Breast epithelium (tissue), 3 donors: ENCODE measurements at regions not wholly inside any gene's neighbourhood (a gene's known extent, or its start where the extent isn't known, plus 50 kb on each side); places are given as distances from the start of the nearest gene placed in this dataset.

ENCODE experiments used
- POLR2AphosphoS5 ChIP-seq, 3 donors: sonication (generic); formaldehyde crosslinking; IDR thresholded peaks; one replicate each; pipeline ENCODE4 v1.6.1; 2017; ENCODE audit warnings: antibody characterized with exemption in 3 of 3
- TF ChIP-seq, protein P1 (sequence below), 3 donors: fragments of 450-650 bp; IDR thresholded peaks; one replicate each; pipeline ENCODE4 v1.5.1; 2016 to 2017; ENCODE audit warnings: antibody characterized with exemption in 3 of 3, mild to moderate bottlenecking in 3 of 3, moderate library complexity in 3 of 3

DNA sequence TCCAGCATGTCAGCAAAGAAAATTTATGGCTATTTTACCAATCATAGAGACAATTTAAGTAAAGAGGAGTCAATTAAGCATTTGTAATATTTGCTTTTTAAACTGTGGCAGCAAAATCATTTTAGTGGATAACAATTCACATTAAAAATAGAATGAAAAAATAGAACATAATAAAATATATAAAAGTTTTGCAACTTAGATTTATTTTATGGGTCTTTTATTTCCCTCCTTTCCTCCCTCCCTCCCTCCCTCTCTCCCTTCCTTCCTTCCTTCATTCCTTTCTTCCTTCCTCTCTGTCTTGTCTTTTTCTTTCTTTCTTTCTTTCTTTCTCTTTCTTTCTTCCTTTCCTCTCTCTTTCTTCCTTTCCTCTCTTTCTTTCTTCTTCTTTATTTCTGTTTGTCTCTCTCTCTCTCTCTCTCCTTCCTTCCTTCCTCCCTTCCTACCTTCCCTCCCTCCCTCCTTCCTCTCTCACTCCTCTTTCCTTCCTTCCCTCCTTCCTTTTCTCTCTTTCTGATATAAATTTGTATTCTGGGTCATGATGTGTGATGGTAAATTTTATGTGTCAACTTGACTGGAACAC, 610.9 kb upstream of the CITED2 start:
- TF ChIP-seq, protein P1, sequence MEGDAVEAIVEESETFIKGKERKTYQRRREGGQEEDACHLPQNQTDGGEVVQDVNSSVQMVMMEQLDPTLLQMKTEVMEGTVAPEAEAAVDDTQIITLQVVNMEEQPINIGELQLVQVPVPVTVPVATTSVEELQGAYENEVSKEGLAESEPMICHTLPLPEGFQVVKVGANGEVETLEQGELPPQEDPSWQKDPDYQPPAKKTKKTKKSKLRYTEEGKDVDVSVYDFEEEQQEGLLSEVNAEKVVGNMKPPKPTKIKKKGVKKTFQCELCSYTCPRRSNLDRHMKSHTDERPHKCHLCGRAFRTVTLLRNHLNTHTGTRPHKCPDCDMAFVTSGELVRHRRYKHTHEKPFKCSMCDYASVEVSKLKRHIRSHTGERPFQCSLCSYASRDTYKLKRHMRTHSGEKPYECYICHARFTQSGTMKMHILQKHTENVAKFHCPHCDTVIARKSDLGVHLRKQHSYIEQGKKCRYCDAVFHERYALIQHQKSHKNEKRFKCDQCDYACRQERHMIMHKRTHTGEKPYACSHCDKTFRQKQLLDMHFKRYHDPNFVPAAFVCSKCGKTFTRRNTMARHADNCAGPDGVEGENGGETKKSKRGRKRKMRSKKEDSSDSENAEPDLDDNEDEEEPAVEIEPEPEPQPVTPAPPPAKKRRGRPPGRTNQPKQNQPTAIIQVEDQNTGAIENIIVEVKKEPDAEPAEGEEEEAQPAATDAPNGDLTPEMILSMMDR (IDR thresholded peaks at IDR 0.05), result no peak
- no peak for TF ChIP-seq POLR2AphosphoS5 (IDR thresholded peaks at IDR 0.05)
